PC-9 (cell line): ENCODE measurements at regions not wholly inside any gene's neighbourhood (a gene's known extent, or its start where the extent isn't known, plus 50 kb on each side); places are given as distances from the start of the nearest gene placed in this dataset.

ENCODE experiments used
- EZH2 ChIP-seq: fragments of 200-600 bp; sonication (generic); IDR thresholded peaks from 2 replicates; pipeline ENCODE4 v1.8.0; 2017; ENCODE audit warnings: antibody characterized with exemption, low read depth
- TF ChIP-seq, protein P1 (sequence below): fragments of 200-600 bp; sonication (generic); conservative IDR thresholded peaks from 2 replicates; pipeline ENCODE4 v1.6.1; 2017; ENCODE audit warnings: mixed run types, antibody characterized with exemption, mild to moderate bottlenecking, moderate library complexity

DNA sequence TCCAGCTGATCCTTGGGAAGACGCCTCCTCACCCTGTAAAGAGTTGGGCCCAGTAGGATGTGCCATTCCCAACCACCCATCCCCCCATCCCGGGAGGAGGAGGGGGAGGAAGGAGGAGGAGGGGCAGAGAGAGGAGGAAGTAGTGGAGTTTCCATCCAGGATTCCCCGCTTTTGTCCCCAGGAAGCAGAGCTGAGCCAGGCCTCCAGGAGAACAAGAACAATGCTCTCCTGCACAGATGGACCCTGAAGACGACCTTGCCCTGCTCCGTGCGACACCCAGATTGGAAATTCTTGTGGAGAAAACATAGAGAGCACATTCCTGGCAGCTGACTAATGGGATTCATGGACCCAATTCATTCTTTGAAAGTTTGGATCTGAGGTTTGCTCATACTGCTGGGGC lies 132.3 kb upstream of the CRY1 start:
- TF ChIP-seq, protein P1, sequence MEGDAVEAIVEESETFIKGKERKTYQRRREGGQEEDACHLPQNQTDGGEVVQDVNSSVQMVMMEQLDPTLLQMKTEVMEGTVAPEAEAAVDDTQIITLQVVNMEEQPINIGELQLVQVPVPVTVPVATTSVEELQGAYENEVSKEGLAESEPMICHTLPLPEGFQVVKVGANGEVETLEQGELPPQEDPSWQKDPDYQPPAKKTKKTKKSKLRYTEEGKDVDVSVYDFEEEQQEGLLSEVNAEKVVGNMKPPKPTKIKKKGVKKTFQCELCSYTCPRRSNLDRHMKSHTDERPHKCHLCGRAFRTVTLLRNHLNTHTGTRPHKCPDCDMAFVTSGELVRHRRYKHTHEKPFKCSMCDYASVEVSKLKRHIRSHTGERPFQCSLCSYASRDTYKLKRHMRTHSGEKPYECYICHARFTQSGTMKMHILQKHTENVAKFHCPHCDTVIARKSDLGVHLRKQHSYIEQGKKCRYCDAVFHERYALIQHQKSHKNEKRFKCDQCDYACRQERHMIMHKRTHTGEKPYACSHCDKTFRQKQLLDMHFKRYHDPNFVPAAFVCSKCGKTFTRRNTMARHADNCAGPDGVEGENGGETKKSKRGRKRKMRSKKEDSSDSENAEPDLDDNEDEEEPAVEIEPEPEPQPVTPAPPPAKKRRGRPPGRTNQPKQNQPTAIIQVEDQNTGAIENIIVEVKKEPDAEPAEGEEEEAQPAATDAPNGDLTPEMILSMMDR: no peak
- TF ChIP-seq EZH2: no peak
